Spleen (tissue), 11 donors: ENCODE measurements at regions not wholly inside any gene's neighbourhood (a gene's known extent, or its start where the extent isn't known, plus 50 kb on each side); places are given as distances from the start of the nearest gene placed in this dataset.

Source experiments
- DNase-seq: peaks from one replicate; pipeline ENCODE4 v3.0.0-alpha.2; 2020
- H3K27ac ChIP-seq, 8 donors: fragments of 200-600 bp; sonication (generic) in 7 of 8; 1 replicate in 4 of 8; 2 replicates in 4 of 8; pipeline versions ENCODE4 v1.5.0 to v1.8.0; 2016 to 2021; ENCODE audit warnings: inconsistent platforms in 4 of 8, mild to moderate bottlenecking in 4 of 8, moderate library complexity in 1 of 8
- H3K27me3 ChIP-seq, 7 donors: fragments of 200-600 bp; sonication (generic) in 6 of 7; replicated peaks in 1 of 7; 1 replicate in 4 of 7; 2 replicates in 3 of 7; pipeline versions ENCODE4 v1.5.0 to v1.8.0; 2016 to 2021; ENCODE audit warnings: inconsistent platforms in 3 of 7, mild to moderate bottlenecking in 1 of 7
- H3K36me3 ChIP-seq, 6 donors: fragments of 200-600 bp; sonication (generic) in 5 of 6; 1 replicate in 4 of 6; 2 replicates in 2 of 6; pipeline versions ENCODE4 v1.5.0 to v1.8.0; 2016 to 2021; ENCODE audit warnings: inconsistent platforms in 2 of 6
- H3K4me1 ChIP-seq, 6 donors: fragments of 200-600 bp; sonication (generic) in 5 of 6; 1 replicate in 3 of 6; 2 replicates in 3 of 6; pipeline versions ENCODE4 v1.5.0 to v1.8.0; 2016 to 2021; ENCODE audit warnings: inconsistent platforms in 3 of 6
- H3K4me3 ChIP-seq, 8 donors: fragments of 200-600 bp; sonication (generic) in 7 of 8; 1 replicate in 4 of 8; 2 replicates in 4 of 8; pipeline versions ENCODE4 v1.5.0 to v1.8.0; 2016 to 2021; ENCODE audit warnings: inconsistent platforms in 4 of 8, mild to moderate bottlenecking in 4 of 8, moderate library complexity in 2 of 8
- H3K9me3 ChIP-seq, 8 donors: fragments of 200-600 bp; sonication (generic) in 7 of 8; 1 replicate in 4 of 8; 2 replicates in 4 of 8; pipeline versions ENCODE4 v1.5.0 to v1.8.0; 2016 to 2021; ENCODE audit warnings: inconsistent platforms in 4 of 8
- CTCF ChIP-seq, 11 experiments: fragments of 200-600 bp in 7 of 11; fragments of 450-650 bp in 4 of 11; sonication (generic) in 4 of 11; IDR thresholded peaks in 8 of 11; conservative IDR thresholded peaks in 3 of 11; 1 replicate in 7 of 11; 2 replicates in 4 of 11; pipeline versions ENCODE4 v1.4.0 to v1.8.0; 2016 to 2021; ENCODE audit warnings: antibody characterized with exemption in 11 of 11, inconsistent platforms in 4 of 11, mild to moderate bottlenecking in 1 of 11
- POLR2A ChIP-seq, 3 donors: fragments of 450-650 bp; IDR thresholded peaks; one replicate each; pipeline ENCODE4 v1.5.1; 2017; ENCODE audit warnings: antibody characterized with exemption in 3 of 3, mild to moderate bottlenecking in 1 of 3
- POLR2AphosphoS5 ChIP-seq, 3 donors: sonication (generic); formaldehyde crosslinking; IDR thresholded peaks; one replicate each; pipeline ENCODE4 v1.5.1; 2017; ENCODE audit warnings: antibody characterized with exemption in 3 of 3
- WGBS, 5 donors: extraction: QIAGEN DNeasy Blood & Tissue Kit in 3 of 5; methylation state at CpG; one replicate each; pipeline versions ENCODE4 v1.1.5 to v1.1.7; 2013 to 2018; 5-methylcytosine and 5-hydroxymethylcytosine counted together
- intact Hi-C: fragments of 100-400 bp; cut with DNase I; formaldehyde crosslinking; loops from one replicate; pipeline ENCODE4 v1.15.0; 2023; ENCODE audit warnings: low total_unique reads
- donor health status: healthy with polysubstance abuse.
- donor health status: DM: no; HTN: no; CAD: no; lungs with moderate emphysema.
- donor health status: DM: no; HTN: no; CAD: no.
- donor health status: Bipolar disorder and iron deficiency.
- donor health status: healthy.
- donor health status: DM: no; HTN: no; CAD: no.
- donor health status: DM: yes; HTN: yes; CAD: no.

GRCh38 chr6:137810554-137811120, 56.4 kb upstream of the TNFAIP3 start:
- Histone ChIP-seq H3K27me3 (no peaks in the 10 kb centered on the region), H3K4me1 (peaks cover 16 to 37% (median 22%) of the 10 kb centered on the region in 6 donors), H3K9me3 (no peaks in the 10 kb centered on the region), H3K36me3 (no peaks in the 10 kb centered on the region), H3K27ac (peak overlapping the region; percentile 50 to 88 (median 81)), H3K4me3 (no peak overlapping the region)
- no peak for DNase-seq
- WGBS, 5 donors, result 94 to 99% (median 97%) methylated on average over 4 of the region's 4 CpGs
- TF ChIP-seq POLR2AphosphoS5 (IDR thresholded peaks at IDR 0.05) (no peak), CTCF (IDR thresholded peaks at IDR 0.05 in 8 of 11, conservative IDR thresholded peaks at IDR 0.05 in 3 of 11) (no peak), POLR2A (IDR thresholded peaks at IDR 0.05) (no peak)
- intact Hi-C loops, result no loop called here

GRCh38 chr6:137811121-137811915, 55.7 kb upstream of the TNFAIP3 start:
- H3K4me1 ChIP-seq, result peaks cover 21 to 39% (median 28%) of the 10 kb centered on the region in 6 donors
- peak; percentile 93 for DNase-seq
- H3K9me3 ChIP-seq, result no peaks in the 10 kb centered on the region
- TF ChIP-seq POLR2AphosphoS5 (IDR thresholded peaks at IDR 0.05), result peak in 2 of 3 donors; percentile 81 to 93
- no peak for TF ChIP-seq POLR2A (IDR thresholded peaks at IDR 0.05)
- TF ChIP-seq CTCF (IDR thresholded peaks at IDR 0.05 in 8 of 11, conservative IDR thresholded peaks at IDR 0.05 in 3 of 11), result no peak
- H3K4me3 ChIP-seq, result peak overlapping the region in 2 of 8 donors; percentile 4 to 50
- no peaks in the 10 kb centered on the region for H3K36me3 ChIP-seq
- intact Hi-C loops, result no loop called here
- 13 to 25% (median 19%) methylated on average over 13 of the region's 13 CpGs for WGBS, 5 donors
- no peaks in the 10 kb centered on the region for H3K27me3 ChIP-seq
- H3K27ac ChIP-seq, result peak overlapping the region; percentile 50 to 88 (median 81)

- Histone ChIP-seq H3K36me3 (no peaks in the 10 kb centered on the region), H3K27ac (peak overlapping the region; percentile 50 to 88 (median 81)), H3K4me1 (peaks cover 23 to 46% (median 29%) of the 10 kb centered on the region in 6 donors), H3K4me3 (peak overlapping the region in 2 of 8 donors; percentile 4 to 50), H3K27me3 (no peaks in the 10 kb centered on the region), H3K9me3 (no peaks in the 10 kb centered on the region)
- intact Hi-C loops, result no loop called here
- TF ChIP-seq CTCF (IDR thresholded peaks at IDR 0.05 in 8 of 11, conservative IDR thresholded peaks at IDR 0.05 in 3 of 11) (no peak), POLR2A (IDR thresholded peaks at IDR 0.05) (no peak), POLR2AphosphoS5 (IDR thresholded peaks at IDR 0.05) (no peak)
- no peak for DNase-seq
- WGBS, 5 donors, result 34 to 57% (median 45%) methylated on average over 6 of the region's 6 CpGs
Measured at GRCh38 chr6:137811916-137812553, 55.0 kb upstream of the TNFAIP3 start.
